Calu3 (cell line): ENCODE measurements at regions not wholly inside any gene's neighbourhood (a gene's known extent, or its start where the extent isn't known, plus 50 kb on each side); places are given as distances from the start of the nearest gene placed in this dataset.

Experiments
- BruUV-seq: library from RNA; stranded (reverse); fragments of 400-500 nt; replicated peaks from 2 replicates; lab custom pipeline; 2021; lab: Mats Ljungman, UMichigan
- CTCF ChIA-PET: fragments of 300-600 bp; sonication (Branson Sonifier 250); formaldehyde crosslinking; loops from one replicate; lab custom pipeline; 2022; ENCODE audit warnings: antibody characterized with exemption; lab: Charles Lee
- DNase-seq: peaks from one replicate; pipeline ENCODE4 v3.0.0; 2022
- H3K27ac Mint-ChIP-seq: one replicate; pipeline ENCODE4 v1.8.0; 2022; ENCODE audit warnings: mixed read lengths; ENCODE audit not compliant: unreplicated experiment
- H3K27me3 Mint-ChIP-seq: one replicate; pipeline ENCODE4 v1.8.0; 2022; ENCODE audit warnings: mixed read lengths; ENCODE audit not compliant: unreplicated experiment
- H3K36me3 Mint-ChIP-seq: one replicate; pipeline ENCODE4 v1.8.0; 2022; ENCODE audit warnings: mild to moderate bottlenecking, moderate library complexity, mixed read lengths; ENCODE audit not compliant: insufficient read depth, unreplicated experiment
- H3K4me1 Mint-ChIP-seq: one replicate; pipeline ENCODE4 v1.8.0; 2022; ENCODE audit warnings: mild to moderate bottlenecking, low read depth, mixed read lengths; ENCODE audit not compliant: unreplicated experiment
- H3K4me3 Mint-ChIP-seq: one replicate; pipeline ENCODE4 v1.8.0; 2022; ENCODE audit warnings: mild to moderate bottlenecking, low read depth, moderate library complexity, mixed read lengths; ENCODE audit not compliant: unreplicated experiment
- H3K9me3 Mint-ChIP-seq: one replicate; pipeline ENCODE4 v1.8.0; 2022; ENCODE audit warnings: low read depth, mixed read lengths; ENCODE audit not compliant: unreplicated experiment
- intact Hi-C: fragments of 100-400 bp; cut with micrococcal nuclease; formaldehyde crosslinking; loops from one replicate; pipeline ENCODE4 v1.10.0; 2022; ENCODE audit not compliant: unreplicated experiment
- TF ChIP-seq, protein P1 (sequence below): fragments of 200-600 bp; IDR thresholded peaks from one replicate; pipeline ENCODE4 v1.8.0; 2022; ENCODE audit warnings: antibody characterized with exemption; ENCODE audit not compliant: unreplicated experiment

DNA sequence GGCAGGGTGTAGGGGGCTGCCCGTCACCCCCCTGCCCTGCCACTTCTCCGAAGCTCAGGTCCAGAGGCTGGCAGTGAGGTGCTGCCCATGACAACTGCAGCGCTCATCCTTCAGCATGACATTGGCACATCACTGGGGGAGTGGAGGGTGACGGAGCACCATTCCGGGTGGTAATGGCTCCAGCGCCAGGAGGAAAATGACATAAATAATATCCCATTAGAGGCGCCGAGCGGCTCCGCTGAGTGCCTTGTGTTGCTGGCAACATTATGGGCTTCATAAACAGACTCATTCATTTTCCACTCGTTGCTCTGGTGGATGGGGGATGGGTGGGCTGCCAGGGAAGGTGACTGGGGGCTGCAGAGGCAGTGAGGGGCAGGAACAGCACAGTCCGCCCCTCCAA, 56.9 kb upstream of the CTNNBL1 start:
- CTCF ChIA-PET = no interaction called here
- TF ChIP-seq, protein P1, sequence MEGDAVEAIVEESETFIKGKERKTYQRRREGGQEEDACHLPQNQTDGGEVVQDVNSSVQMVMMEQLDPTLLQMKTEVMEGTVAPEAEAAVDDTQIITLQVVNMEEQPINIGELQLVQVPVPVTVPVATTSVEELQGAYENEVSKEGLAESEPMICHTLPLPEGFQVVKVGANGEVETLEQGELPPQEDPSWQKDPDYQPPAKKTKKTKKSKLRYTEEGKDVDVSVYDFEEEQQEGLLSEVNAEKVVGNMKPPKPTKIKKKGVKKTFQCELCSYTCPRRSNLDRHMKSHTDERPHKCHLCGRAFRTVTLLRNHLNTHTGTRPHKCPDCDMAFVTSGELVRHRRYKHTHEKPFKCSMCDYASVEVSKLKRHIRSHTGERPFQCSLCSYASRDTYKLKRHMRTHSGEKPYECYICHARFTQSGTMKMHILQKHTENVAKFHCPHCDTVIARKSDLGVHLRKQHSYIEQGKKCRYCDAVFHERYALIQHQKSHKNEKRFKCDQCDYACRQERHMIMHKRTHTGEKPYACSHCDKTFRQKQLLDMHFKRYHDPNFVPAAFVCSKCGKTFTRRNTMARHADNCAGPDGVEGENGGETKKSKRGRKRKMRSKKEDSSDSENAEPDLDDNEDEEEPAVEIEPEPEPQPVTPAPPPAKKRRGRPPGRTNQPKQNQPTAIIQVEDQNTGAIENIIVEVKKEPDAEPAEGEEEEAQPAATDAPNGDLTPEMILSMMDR = no peak
- no peaks in the 10 kb centered on the region for H3K4me1 Mint-ChIP-seq
- no peaks in the 10 kb centered on the region for H3K36me3 Mint-ChIP-seq
- no peak overlapping the region for H3K27ac Mint-ChIP-seq
- intact Hi-C loops = no loop called here
- BruUV-seq = no TSS peak
- no peak for DNase-seq
- H3K4me3 Mint-ChIP-seq = no peak overlapping the region
- peaks cover 76% of the 10 kb centered on the region for H3K27me3 Mint-ChIP-seq
- H3K9me3 Mint-ChIP-seq = peaks cover 7% of the 10 kb centered on the region

DNA sequence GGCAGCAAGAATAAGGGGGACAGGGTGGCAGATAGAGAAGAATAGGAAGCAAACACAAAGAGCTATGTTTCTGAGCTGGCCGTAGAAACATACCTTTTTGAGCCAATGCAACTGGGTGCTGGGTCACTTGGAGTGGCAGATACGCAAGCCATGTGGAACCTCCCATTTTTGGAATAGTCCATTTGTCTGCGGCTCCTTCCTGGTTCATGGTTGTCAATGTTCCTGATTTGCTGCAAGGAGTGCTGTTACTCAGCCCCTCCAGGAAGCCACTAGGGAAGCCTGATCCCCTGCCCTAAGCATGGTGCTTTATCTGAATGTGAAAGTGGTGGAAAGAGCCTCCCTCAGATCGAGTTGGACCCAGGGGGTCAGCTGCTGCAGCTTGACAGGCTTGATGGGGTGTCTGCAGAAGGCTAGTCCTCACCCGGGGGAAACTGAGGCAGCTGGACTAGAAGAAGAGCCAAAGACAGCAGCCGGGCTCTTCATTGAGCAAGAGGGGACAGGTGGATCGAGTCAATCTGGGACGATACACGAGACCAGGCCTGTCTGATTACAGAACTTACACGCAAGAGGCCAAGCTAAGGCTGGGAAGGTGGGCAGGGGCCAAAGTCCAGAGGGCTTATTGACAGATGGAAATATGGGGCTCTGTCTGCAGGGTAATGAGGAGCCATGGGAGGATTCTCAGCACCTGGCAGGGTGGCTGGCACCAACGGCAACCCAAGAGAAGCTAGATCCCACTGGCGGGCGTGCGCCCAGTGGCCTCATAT, 57.4 kb upstream of the CTNNBL1 start:
- CTCF ChIA-PET = interaction anchor here (0.7 kb wide), 1 partner anchor 33 kb away, joined by 4 read pairs; no protein-coding TSS in a partner anchor
- peaks cover 76% of the 10 kb centered on the region for H3K27me3 Mint-ChIP-seq
- TF ChIP-seq, protein P1 = no peak
- H3K27ac Mint-ChIP-seq = no peak overlapping the region
- peaks cover 7% of the 10 kb centered on the region for H3K9me3 Mint-ChIP-seq
- H3K4me1 Mint-ChIP-seq = no peaks in the 10 kb centered on the region
- no peak for DNase-seq
- H3K4me3 Mint-ChIP-seq = no peak overlapping the region
- no TSS peak for BruUV-seq
- intact Hi-C loops = no loop called here
- H3K36me3 Mint-ChIP-seq = no peaks in the 10 kb centered on the region

- peaks cover 98% of the 10 kb centered on the region for H3K27me3 Mint-ChIP-seq
- CTCF ChIA-PET = no interaction called here
- intact Hi-C loops = no loop called here
- no peak for DNase-seq
- no TSS peak for BruUV-seq
- no peaks in the 10 kb centered on the region for H3K36me3 Mint-ChIP-seq
- H3K4me1 Mint-ChIP-seq = no peaks in the 10 kb centered on the region
- no peak overlapping the region for H3K4me3 Mint-ChIP-seq
- H3K27ac Mint-ChIP-seq = no peak overlapping the region
- TF ChIP-seq, protein P1 = no peak
- H3K9me3 Mint-ChIP-seq = peaks cover 6% of the 10 kb centered on the region
Observed at GRCh38 chr20:37630993-37631392, 62.8 kb upstream of the CTNNBL1 start.

DNA sequence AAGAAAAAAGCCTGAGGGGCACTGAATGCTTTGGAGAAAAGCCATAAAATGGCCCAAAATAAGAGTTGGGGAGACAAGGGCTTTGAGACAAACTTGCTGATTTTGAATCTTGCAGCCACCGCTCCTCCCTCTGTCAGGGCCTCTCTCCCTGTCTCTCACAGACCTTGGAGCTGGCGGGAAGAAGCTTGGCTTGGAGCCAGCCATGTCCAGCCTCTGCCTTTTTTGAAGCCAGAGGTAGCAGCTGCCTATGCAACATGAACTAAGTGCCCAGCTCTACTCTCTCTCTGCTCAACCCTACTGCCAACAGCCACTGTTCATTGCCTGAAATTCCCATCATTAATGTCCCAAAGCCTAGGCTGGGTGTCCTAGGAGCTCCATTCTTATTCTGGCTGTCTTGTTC, 63.7 kb upstream of the CTNNBL1 start:
- H3K27ac Mint-ChIP-seq = no peak overlapping the region
- no peak for DNase-seq
- no peak overlapping the region for H3K4me3 Mint-ChIP-seq
- no TSS peak for BruUV-seq
- H3K36me3 Mint-ChIP-seq = no peaks in the 10 kb centered on the region
- CTCF ChIA-PET = interaction anchor here (0.7 kb wide), 1 partner anchor 57 kb away, joined by 4 read pairs; no protein-coding TSS in a partner anchor
- no peaks in the 10 kb centered on the region for H3K9me3 Mint-ChIP-seq
- intact Hi-C loops = no loop called here
- no peaks in the 10 kb centered on the region for H3K4me1 Mint-ChIP-seq
- peaks cover 98% of the 10 kb centered on the region for H3K27me3 Mint-ChIP-seq
- TF ChIP-seq, protein P1 = no peak
